CD14-positive monocyte (primary cell): ENCODE measurements at regions not wholly inside any gene's neighbourhood (a gene's known extent, or its start where the extent isn't known, plus 50 kb on each side); places are given as distances from the start of the nearest gene placed in this dataset.

ENCODE experiments used
- DNase-seq, 3 donors: peaks; one replicate each; pipeline ENCODE4 v3.0.0-alpha.2; 2011 to 2022
- H2AFZ ChIP-seq: 2 replicates; pipeline ENCODE4 v1.6.0; 2012; ENCODE audit warnings: mild to moderate bottlenecking, low read depth, low read length, inconsistent platforms; ENCODE audit not compliant: insufficient read depth, poor library complexity, severe bottlenecking
- H3K27ac ChIP-seq, 2 donors: 1 replicate in 1 of 2; 2 replicates in 1 of 2; pipeline ENCODE4 v1.5.1; 2012 to 2013; ENCODE audit warnings: low read length in 2 of 2, control low read depth in 1 of 2, inconsistent platforms in 1 of 2, low read depth in 1 of 2, mild to moderate bottlenecking in 1 of 2
- H3K27me3 ChIP-seq, 2 donors: one replicate each; pipeline versions ENCODE4 v1.6.0 to v1.6.1; 2011 to 2013; ENCODE audit warnings: low read length in 2 of 2; ENCODE audit not compliant: control insufficient read depth in 2 of 2, insufficient read depth in 2 of 2
- H3K36me3 ChIP-seq, 2 donors: replicated peaks in 1 of 2; 1 replicate in 1 of 2; 2 replicates in 1 of 2; pipeline versions ENCODE4 v1.5.1 to v1.6.1; 2012 to 2013; ENCODE audit warnings: low read length in 2 of 2, control low read depth in 1 of 2, inconsistent platforms in 1 of 2, mild to moderate bottlenecking in 1 of 2; ENCODE audit not compliant: insufficient read depth in 2 of 2, control insufficient read depth in 1 of 2
- H3K4me1 ChIP-seq, 2 donors: 1 replicate in 1 of 2; 2 replicates in 1 of 2; pipeline versions ENCODE4 v1.5.1 to v1.6.1; 2012 to 2013; ENCODE audit warnings: low read length in 2 of 2, control low read depth in 1 of 2, inconsistent platforms in 1 of 2, mild to moderate bottlenecking in 1 of 2, moderate library complexity in 1 of 2; ENCODE audit not compliant: insufficient read depth in 2 of 2, control insufficient read depth in 1 of 2
- H3K4me2 ChIP-seq: replicated peaks from 2 replicates; pipeline ENCODE3; 2012; ENCODE audit warnings: low read length, moderate library complexity, mild to moderate bottlenecking; ENCODE audit not compliant: poor library complexity, severe bottlenecking; ENCODE audit errors: extremely low read depth
- H3K4me3 ChIP-seq, 3 experiments: fragments of 200-600 bp in 1 of 3; sonication (generic) in 1 of 3; replicated peaks in 1 of 3; 1 replicate in 2 of 3; 2 replicates in 1 of 3; pipeline ENCODE4 v1.5.1; 2011 to 2013; ENCODE audit warnings: low read length in 3 of 3, mild to moderate bottlenecking in 3 of 3, control low read depth in 2 of 3, low read depth in 2 of 3, inconsistent platforms in 1 of 3, moderate library complexity in 1 of 3
- H3K79me2 ChIP-seq: 2 replicates; pipeline ENCODE4 v1.6.0; 2012; ENCODE audit warnings: mild to moderate bottlenecking, control low read depth, inconsistent platforms, low read length, moderate library complexity; ENCODE audit not compliant: insufficient read depth
- H3K9ac ChIP-seq: 2 replicates; pipeline ENCODE4 v1.6.0; 2017; ENCODE audit warnings: low read length, mild to moderate bottlenecking; ENCODE audit not compliant: insufficient read depth, poor library complexity, severe bottlenecking
- H3K9me3 ChIP-seq, 2 donors: replicated peaks in 1 of 2; 1 replicate in 1 of 2; 2 replicates in 1 of 2; pipeline versions ENCODE4 v1.5.1 to v1.6.1; 2012 to 2013; ENCODE audit warnings: low read length in 2 of 2, control low read depth in 1 of 2; ENCODE audit not compliant: control insufficient read depth in 1 of 2, insufficient read depth in 1 of 2
- H4K20me1 ChIP-seq: 2 replicates; pipeline ENCODE4 v1.6.0; 2012; ENCODE audit warnings: mild to moderate bottlenecking, low read length, control low read depth, moderate library complexity; ENCODE audit not compliant: insufficient read depth
- H3K27ac Mint-ChIP-seq, 7 donors: one replicate each; pipeline ENCODE4 v1.8.0; 2020; ENCODE audit warnings: mild to moderate bottlenecking in 7 of 7, mixed read lengths in 7 of 7, moderate library complexity in 6 of 7, inconsistent platforms in 2 of 7
- H3K27me3 Mint-ChIP-seq, 3 donors: one replicate each; pipeline ENCODE4 v1.8.0; 2021 to 2022; ENCODE audit warnings: low read depth in 3 of 3, mild to moderate bottlenecking in 3 of 3, mixed read lengths in 3 of 3, moderate library complexity in 3 of 3, inconsistent platforms in 1 of 3
- H3K36me3 Mint-ChIP-seq, 2 donors: one replicate each; pipeline ENCODE4 v1.8.0; 2020; ENCODE audit warnings: mixed read lengths in 2 of 2, inconsistent platforms in 1 of 2, mild to moderate bottlenecking in 1 of 2
- H3K4me1 Mint-ChIP-seq: one replicate; pipeline ENCODE4 v1.8.0; 2020; ENCODE audit warnings: mild to moderate bottlenecking, mixed read lengths
- H3K4me3 Mint-ChIP-seq, 2 donors: one replicate each; pipeline ENCODE4 v1.8.0; 2020; ENCODE audit warnings: mild to moderate bottlenecking in 2 of 2, mixed read lengths in 2 of 2, moderate library complexity in 1 of 2
- H3K9me3 Mint-ChIP-seq, 7 donors: one replicate each; pipeline ENCODE4 v1.8.0; 2020 to 2022; ENCODE audit warnings: mixed read lengths in 7 of 7, mild to moderate bottlenecking in 6 of 7, moderate library complexity in 6 of 7, inconsistent platforms in 2 of 7
- CTCF ChIP-seq: fragments of 200-600 bp; IDR thresholded peaks from one replicate; pipeline ENCODE4 v1.8.0; 2022; ENCODE audit warnings: antibody characterized with exemption, mild to moderate bottlenecking
- WGBS: methylation state at CpG from one replicate; pipeline ENCODE4 v1.1.5; 2013; ENCODE audit warnings: missing lambda C conversion rate; ENCODE audit not compliant: insufficient coverage; 5-methylcytosine and 5-hydroxymethylcytosine counted together
- intact Hi-C, 2 donors: fragments of 100-400 bp; cut with micrococcal nuclease; formaldehyde crosslinking; loops; one replicate each; pipeline versions ENCODE4 v1.15.0 to v1.15.1; 2023

GRCh38 chr2:226661789-226662545 lies 137.7 kb downstream of the IRS1 start:
- H3K27ac ChIP-seq, result no peak overlapping the region
- no peak for DNase-seq
- H3K36me3 Mint-ChIP-seq, result no peaks in the 10 kb centered on the region
- intact Hi-C loops, result no loop called here
- H4K20me1 ChIP-seq, result no peaks in the 10 kb centered on the region
- peaks cover 2% of the 10 kb centered on the region for H3K4me1 Mint-ChIP-seq
- no peaks in the 10 kb centered on the region for H3K9me3 ChIP-seq
- no peak overlapping the region for H3K9ac ChIP-seq
- H3K79me2 ChIP-seq, result no peaks in the 10 kb centered on the region
- H3K4me1 ChIP-seq, result no peaks in the 10 kb centered on the region
- peaks cover 7 to 25% of the 10 kb centered on the region in 2 donors for H3K27me3 ChIP-seq
- peak overlapping the region in 1 of 7 donors; percentile 5 for H3K27ac Mint-ChIP-seq
- no peak for TF ChIP-seq CTCF
- no peak overlapping the region for H3K4me3 ChIP-seq
- H3K4me2 ChIP-seq, result no peak overlapping the region
- WGBS, result 53% methylated on average over 5 of the region's 11 CpGs
- peaks cover 0 to 7% (median 3%) of the 10 kb centered on the region in 7 donors for H3K9me3 Mint-ChIP-seq
- no peaks in the 10 kb centered on the region for H3K36me3 ChIP-seq
- H3K4me3 Mint-ChIP-seq, result no peak overlapping the region
- peaks cover 13 to 35% (median 28%) of the 10 kb centered on the region in 3 donors for H3K27me3 Mint-ChIP-seq
- H2AFZ ChIP-seq, result no peak overlapping the region

GRCh38 chr2:226660526-226660925 lies 139.1 kb downstream of the IRS1 start:
- H2AFZ ChIP-seq, result no peak overlapping the region
- Mint-ChIP-seq H3K27ac (no peak overlapping the region), H3K27me3 (peaks cover 14 to 35% (median 28%) of the 10 kb centered on the region in 3 donors), H3K4me3 (no peak overlapping the region), H3K4me1 (peaks cover 2% of the 10 kb centered on the region), H3K36me3 (no peaks in the 10 kb centered on the region), H3K9me3 (peaks cover 0 to 7% (median 3%) of the 10 kb centered on the region in 7 donors)
- intact Hi-C loops, result no loop called here
- no peaks in the 10 kb centered on the region for H3K36me3 ChIP-seq
- TF ChIP-seq CTCF, result no peak
- no peaks in the 10 kb centered on the region for H3K79me2 ChIP-seq
- 25% methylated on average over 1 of the region's 1 CpG for WGBS
- no peak overlapping the region for H3K4me2 ChIP-seq
- no peak for DNase-seq
- H3K4me1 ChIP-seq, result no peaks in the 10 kb centered on the region
- H3K27ac ChIP-seq, result no peak overlapping the region
- no peak overlapping the region for H3K9ac ChIP-seq
- H3K9me3 ChIP-seq, result no peaks in the 10 kb centered on the region
- H4K20me1 ChIP-seq, result no peaks in the 10 kb centered on the region
- H3K4me3 ChIP-seq, result no peak overlapping the region
- peaks cover 9 to 30% of the 10 kb centered on the region in 2 donors for H3K27me3 ChIP-seq
